ENCODE measurements at regions not wholly inside any gene's neighbourhood (a gene's known extent, or its start where the extent isn't known, plus 50 kb on each side); places are given as distances from the start of the nearest gene placed in this dataset.

- no peak for TF ChIP-seq CTCF (conservative IDR thresholded peaks at IDR 0.05; ENCODE audit: low read depth, low read length)
- Histone ChIP-seq H3K4me2 (no peak overlapping the region), H3K4me3 (IDR thresholded peaks at IDR 0.05; ENCODE audit: insufficient read depth, low read depth, low read length) (no peak overlapping the region), H3K27ac (no peak overlapping the region), H3K27me3 (ENCODE audit: insufficient read depth, low read depth) (no peaks in the 10 kb centered on the region), H3K4me1 (ENCODE audit: low read depth, poor library complexity, severe bottlenecking) (no peaks in the 10 kb centered on the region), H3K36me3 (ENCODE audit: insufficient read depth) (no peaks in the 10 kb centered on the region), H4K20me1 (ENCODE audit: insufficient read depth) (no peaks in the 10 kb centered on the region), H3K9ac (no peak overlapping the region), H2AFZ (ENCODE audit: low read depth) (no peak overlapping the region), H3K79me2 (ENCODE audit: insufficient read depth, low read depth) (no peaks in the 10 kb centered on the region)
These were observed 132.8 kb downstream of the POLR1F start for GRCh38 chr7:19575909-19576557.

GRCh38 chr7:19574131-19574530 is 134.7 kb downstream of the POLR1F start:
- H3K4me3 ChIP-seq (IDR thresholded peaks at IDR 0.05; ENCODE audit: insufficient read depth, low read depth, low read length) = no peak overlapping the region
- no peak overlapping the region for H3K9ac ChIP-seq
- H2AFZ ChIP-seq (ENCODE audit: low read depth) = no peak overlapping the region
- H3K4me1 ChIP-seq (ENCODE audit: low read depth, poor library complexity, severe bottlenecking) = no peaks in the 10 kb centered on the region
- no peak overlapping the region for H3K4me2 ChIP-seq
- no peak overlapping the region for H3K27ac ChIP-seq
- no peaks in the 10 kb centered on the region for H3K79me2 ChIP-seq (ENCODE audit: insufficient read depth, low read depth)
- TF ChIP-seq CTCF (conservative IDR thresholded peaks at IDR 0.05; ENCODE audit: low read depth, low read length) = no peak
- no peaks in the 10 kb centered on the region for H3K27me3 ChIP-seq (ENCODE audit: insufficient read depth, low read depth)
- H3K36me3 ChIP-seq (ENCODE audit: insufficient read depth) = no peaks in the 10 kb centered on the region
- H4K20me1 ChIP-seq (ENCODE audit: insufficient read depth) = no peaks in the 10 kb centered on the region

- Histone ChIP-seq H2AFZ (ENCODE audit: low read depth) (no peak overlapping the region), H3K4me2 (no peak overlapping the region), H4K20me1 (ENCODE audit: insufficient read depth) (no peaks in the 10 kb centered on the region)
These were observed 136.3 kb downstream of the POLR1F start for GRCh38 chr7:19572566-19572965.

GRCh38 chr7:19567011-19567410 is 141.8 kb downstream of the POLR1F start:
- Histone ChIP-seq H3K36me3 (ENCODE audit: insufficient read depth) (no peaks in the 10 kb centered on the region), H3K9ac (no peak overlapping the region), H3K4me2 (no peak overlapping the region), H3K4me1 (ENCODE audit: low read depth, poor library complexity, severe bottlenecking) (no peaks in the 10 kb centered on the region), H2AFZ (ENCODE audit: low read depth) (no peak overlapping the region), H3K79me2 (ENCODE audit: insufficient read depth, low read depth) (no peaks in the 10 kb centered on the region), H3K27me3 (ENCODE audit: insufficient read depth, low read depth) (no peaks in the 10 kb centered on the region), H4K20me1 (ENCODE audit: insufficient read depth) (no peaks in the 10 kb centered on the region), H3K4me3 (IDR thresholded peaks at IDR 0.05; ENCODE audit: insufficient read depth, low read depth, low read length) (no peak overlapping the region), H3K27ac (no peak overlapping the region)
- no peak for TF ChIP-seq CTCF (conservative IDR thresholded peaks at IDR 0.05; ENCODE audit: low read depth, low read length)

More at GRCh38 chr7:19572566-19572965, 136.3 kb downstream of the POLR1F start:
- Histone ChIP-seq H3K4me1 (ENCODE audit: low read depth, poor library complexity, severe bottlenecking) (no peaks in the 10 kb centered on the region), H3K36me3 (ENCODE audit: insufficient read depth) (no peaks in the 10 kb centered on the region), H3K79me2 (ENCODE audit: insufficient read depth, low read depth) (no peaks in the 10 kb centered on the region), H3K27ac (no peak overlapping the region), H3K27me3 (ENCODE audit: insufficient read depth, low read depth) (no peaks in the 10 kb centered on the region), H3K9ac (no peak overlapping the region), H3K4me3 (IDR thresholded peaks at IDR 0.05; ENCODE audit: insufficient read depth, low read depth, low read length) (no peak overlapping the region)
- no peak for TF ChIP-seq CTCF (conservative IDR thresholded peaks at IDR 0.05; ENCODE audit: low read depth, low read length)

All from KMS-11 (cell line).